ENCODE measurements at regions not wholly inside any gene's neighbourhood (a gene's known extent, or its start where the extent isn't known, plus 50 kb on each side); places are given as distances from the start of the nearest gene placed in this dataset.

DNA sequence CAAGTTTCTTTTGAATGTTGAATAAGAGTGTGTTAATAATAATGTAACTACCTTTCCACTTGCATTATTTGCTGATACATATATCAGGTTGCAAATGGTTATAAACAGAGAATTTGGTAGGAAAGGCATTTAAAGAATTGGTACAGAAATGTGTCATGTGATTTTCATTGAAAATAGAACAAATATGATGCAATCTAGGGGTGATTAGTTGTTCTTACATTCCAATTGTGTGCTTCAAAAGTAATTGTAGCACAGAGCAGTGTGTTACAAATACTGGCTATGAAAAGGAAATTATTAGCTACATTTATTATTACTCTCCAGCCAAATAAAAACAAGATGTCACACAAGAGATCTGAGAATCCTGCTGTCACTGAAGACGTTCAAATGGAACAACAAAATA is 61.8 kb upstream of the PRDM9 start:
- H3K9ac ChIP-seq (ENCODE audit: insufficient read depth in 1 of 2, low read length in 2 of 2), result no peak overlapping the region
- peaks cover 0 to 15% (median 0%) of the 10 kb centered on the region in 5 donors for H3K4me1 ChIP-seq (ENCODE audit: control insufficient read depth in 5 of 5, insufficient read depth in 5 of 5, low read length in 5 of 5)
- WGBS, 2 donors, result 59 to 78% methylated on average over 1 of the region's 1 CpG

DNA sequence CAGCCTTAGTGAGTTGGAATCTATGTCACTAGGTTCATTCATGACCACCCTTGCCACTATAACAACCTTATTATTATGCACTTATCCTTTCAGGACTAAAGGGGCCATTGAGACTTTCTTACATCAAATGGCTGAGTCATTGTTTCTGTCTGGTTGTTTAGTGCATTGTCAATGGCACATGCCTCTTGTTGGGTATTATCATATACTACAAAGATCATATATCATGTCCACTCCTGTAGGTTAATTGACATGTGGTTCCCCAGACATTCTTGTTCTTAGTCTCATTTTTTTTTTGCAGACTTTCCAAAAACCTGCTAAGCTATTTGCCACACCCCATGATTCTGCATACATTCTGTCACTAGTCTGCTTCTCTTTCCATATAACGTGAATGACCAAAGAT is 66.7 kb upstream of the PRDM9 start:
- TF ChIP-seq, protein P1, sequence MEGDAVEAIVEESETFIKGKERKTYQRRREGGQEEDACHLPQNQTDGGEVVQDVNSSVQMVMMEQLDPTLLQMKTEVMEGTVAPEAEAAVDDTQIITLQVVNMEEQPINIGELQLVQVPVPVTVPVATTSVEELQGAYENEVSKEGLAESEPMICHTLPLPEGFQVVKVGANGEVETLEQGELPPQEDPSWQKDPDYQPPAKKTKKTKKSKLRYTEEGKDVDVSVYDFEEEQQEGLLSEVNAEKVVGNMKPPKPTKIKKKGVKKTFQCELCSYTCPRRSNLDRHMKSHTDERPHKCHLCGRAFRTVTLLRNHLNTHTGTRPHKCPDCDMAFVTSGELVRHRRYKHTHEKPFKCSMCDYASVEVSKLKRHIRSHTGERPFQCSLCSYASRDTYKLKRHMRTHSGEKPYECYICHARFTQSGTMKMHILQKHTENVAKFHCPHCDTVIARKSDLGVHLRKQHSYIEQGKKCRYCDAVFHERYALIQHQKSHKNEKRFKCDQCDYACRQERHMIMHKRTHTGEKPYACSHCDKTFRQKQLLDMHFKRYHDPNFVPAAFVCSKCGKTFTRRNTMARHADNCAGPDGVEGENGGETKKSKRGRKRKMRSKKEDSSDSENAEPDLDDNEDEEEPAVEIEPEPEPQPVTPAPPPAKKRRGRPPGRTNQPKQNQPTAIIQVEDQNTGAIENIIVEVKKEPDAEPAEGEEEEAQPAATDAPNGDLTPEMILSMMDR (IDR thresholded peaks at IDR 0.05; ENCODE audit: control extremely low read depth, extremely low read depth), result no peak
- WGBS, 2 donors, result 87 to 88% methylated on average over 1 of the region's 1 CpG

More for the DNA sequence above, 61.8 kb upstream of the PRDM9 start:
- H3K27me3 ChIP-seq (ENCODE audit: control insufficient read depth in 3 of 3, insufficient read depth in 3 of 3, low read length in 2 of 3), result no peaks in the 10 kb centered on the region
- DNase-seq (peak in 1 of 3 donors; percentile 17), ATAC-seq (ENCODE audit: insufficient read depth, low FRiP score) (no peak)
- TF ChIP-seq, protein P1 (IDR thresholded peaks at IDR 0.05; ENCODE audit: control extremely low read depth, extremely low read depth), result no peak
- H3K4me3 ChIP-seq, result no peak overlapping the region
- no peaks in the 10 kb centered on the region for H3K36me3 ChIP-seq (ENCODE audit: control insufficient read depth in 4 of 4, insufficient read depth in 4 of 4, low read length in 4 of 4)
- no peak overlapping the region for H3K27ac ChIP-seq (ENCODE audit: low read depth in 1 of 2, low read length in 1 of 2)
- no peaks in the 10 kb centered on the region for H3K9me3 ChIP-seq (ENCODE audit: control insufficient read depth in 4 of 4, insufficient read depth in 3 of 4, low read length in 3 of 4)

DNA sequence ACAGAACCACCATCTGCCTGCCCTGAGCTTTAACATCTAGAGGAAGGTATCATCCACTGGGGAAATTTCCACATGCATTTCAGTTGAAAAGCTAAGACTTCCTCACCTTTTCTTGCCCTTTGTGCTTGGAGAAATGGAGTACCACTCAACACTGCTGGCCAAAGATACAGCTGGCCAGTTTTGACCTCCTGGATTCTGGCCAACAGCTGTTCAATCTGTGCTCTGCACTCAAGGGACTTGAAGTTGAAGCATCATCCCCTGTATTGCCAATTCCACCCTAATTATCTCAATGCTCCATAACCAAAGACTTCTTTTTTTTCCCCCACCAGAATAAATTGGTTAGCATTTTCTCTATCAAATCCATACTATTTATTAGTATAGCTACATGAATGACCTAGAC is 70.4 kb upstream of the PRDM9 start:
- Histone ChIP-seq H3K9me3 (ENCODE audit: control insufficient read depth in 4 of 4, insufficient read depth in 3 of 4, low read length in 3 of 4) (no peaks in the 10 kb centered on the region), H3K27me3 (ENCODE audit: control insufficient read depth in 3 of 3, insufficient read depth in 3 of 3, low read length in 2 of 3) (no peaks in the 10 kb centered on the region), H3K4me3 (no peak overlapping the region), H3K36me3 (ENCODE audit: control insufficient read depth in 4 of 4, insufficient read depth in 4 of 4, low read length in 4 of 4) (no peaks in the 10 kb centered on the region), H3K27ac (ENCODE audit: low read depth in 1 of 2, low read length in 1 of 2) (no peak overlapping the region), H3K9ac (ENCODE audit: insufficient read depth in 1 of 2, low read length in 2 of 2) (no peak overlapping the region), H3K4me1 (ENCODE audit: control insufficient read depth in 5 of 5, insufficient read depth in 5 of 5, low read length in 5 of 5) (no peaks in the 10 kb centered on the region)
- TF ChIP-seq, protein P1 (IDR thresholded peaks at IDR 0.05; ENCODE audit: control extremely low read depth, extremely low read depth), result no peak
- ATAC-seq (ENCODE audit: insufficient read depth, low FRiP score) (no peak), DNase-seq (no peak)

More for the DNA sequence above, 66.7 kb upstream of the PRDM9 start:
- Histone ChIP-seq H3K9me3 (ENCODE audit: control insufficient read depth in 4 of 4, insufficient read depth in 3 of 4, low read length in 3 of 4) (no peaks in the 10 kb centered on the region), H3K9ac (ENCODE audit: insufficient read depth in 1 of 2, low read length in 2 of 2) (no peak overlapping the region), H3K27ac (ENCODE audit: low read depth in 1 of 2, low read length in 1 of 2) (no peak overlapping the region), H3K27me3 (ENCODE audit: control insufficient read depth in 3 of 3, insufficient read depth in 3 of 3, low read length in 2 of 3) (no peaks in the 10 kb centered on the region), H3K4me1 (ENCODE audit: control insufficient read depth in 5 of 5, insufficient read depth in 5 of 5, low read length in 5 of 5) (peaks cover 0 to 4% (median 0%) of the 10 kb centered on the region in 5 donors), H3K4me3 (no peak overlapping the region), H3K36me3 (ENCODE audit: control insufficient read depth in 4 of 4, insufficient read depth in 4 of 4, low read length in 4 of 4) (no peaks in the 10 kb centered on the region)
- DNase-seq, result no peak
- no peak for ATAC-seq (ENCODE audit: insufficient read depth, low FRiP score)

Data from lung (tissue), 11 donors.